ENCODE measurements at regions not wholly inside any gene's neighbourhood (a gene's known extent, or its start where the extent isn't known, plus 50 kb on each side); places are given as distances from the start of the nearest gene placed in this dataset.

GRCh38 chr5:105730982-105731381, 1939.8 kb downstream of the EFNA5 start:
- DNase-seq, result no peak

GRCh38 chr5:105726093-105726492, 1944.6 kb downstream of the EFNA5 start:
- no peak for DNase-seq

GRCh38 chr5:105708442-105708841, 1962.3 kb downstream of the EFNA5 start:
- no peak for DNase-seq

- DNase-seq, result no peak
Measured at GRCh38 chr5:105702323-105702722, 1968.4 kb downstream of the EFNA5 start.

- DNase-seq, result no peak
Measured at GRCh38 chr5:105696440-105696839, 1974.3 kb downstream of the EFNA5 start.

- no peak for DNase-seq
Measured at GRCh38 chr5:105695941-105696340, 1974.8 kb downstream of the EFNA5 start.

- DNase-seq, result no peak
Measured at GRCh38 chr5:105689596-105689995, 1981.1 kb downstream of the EFNA5 start.

- DNase-seq, result no peak
Measured at GRCh38 chr5:105688227-105688792, 1982.4 kb downstream of the EFNA5 start.

GRCh38 chr5:105687493-105687892, 1983.2 kb downstream of the EFNA5 start:
- no peak for DNase-seq

GRCh38 chr5:105685884-105686283, 1984.9 kb downstream of the EFNA5 start:
- no peak for DNase-seq

GRCh38 chr5:105684799-105685198, 1985.9 kb downstream of the EFNA5 start:
- DNase-seq, result no peak

- no peak for DNase-seq
Measured at GRCh38 chr5:105680858-105681475, 1989.8 kb downstream of the EFNA5 start.

GRCh38 chr5:105677291-105677690, 1993.4 kb downstream of the EFNA5 start:
- DNase-seq, result no peak

- DNase-seq, result no peak
Measured at GRCh38 chr5:105670596-105670995, 2000.1 kb downstream of the EFNA5 start.

- DNase-seq, result no peak
Measured at GRCh38 chr5:105663671-105664070, 2007.1 kb downstream of the EFNA5 start.

GRCh38 chr5:105659396-105659795, 2011.3 kb downstream of the EFNA5 start:
- no peak for DNase-seq

GRCh38 chr5:105640328-105640727, 2030.4 kb downstream of the EFNA5 start:
- DNase-seq, result no peak

GRCh38 chr5:105639511-105639910, 2031.2 kb downstream of the EFNA5 start:
- DNase-seq, result no peak

GRCh38 chr5:105639068-105639467, 2031.7 kb downstream of the EFNA5 start:
- DNase-seq, result no peak

- no peak for DNase-seq
Measured at GRCh38 chr5:105638437-105638836, 2032.3 kb downstream of the EFNA5 start.

- no peak for DNase-seq
Measured at GRCh38 chr5:105632043-105632442, 2038.7 kb downstream of the EFNA5 start.

GRCh38 chr5:105630803-105631202, 2039.9 kb downstream of the EFNA5 start:
- no peak for DNase-seq

- no peak for DNase-seq
Measured at GRCh38 chr5:105619725-105620124, 2051.0 kb downstream of the EFNA5 start.

GRCh38 chr5:105617436-105618215, 2053.1 kb downstream of the EFNA5 start:
- no peak for DNase-seq

Data from DMS79 treated with DMSO at 0.1 percent for 48 hours (cell line).